ENCODE measurements at regions not wholly inside any gene's neighbourhood (a gene's known extent, or its start where the extent isn't known, plus 50 kb on each side); places are given as distances from the start of the nearest gene placed in this dataset.

DNA sequence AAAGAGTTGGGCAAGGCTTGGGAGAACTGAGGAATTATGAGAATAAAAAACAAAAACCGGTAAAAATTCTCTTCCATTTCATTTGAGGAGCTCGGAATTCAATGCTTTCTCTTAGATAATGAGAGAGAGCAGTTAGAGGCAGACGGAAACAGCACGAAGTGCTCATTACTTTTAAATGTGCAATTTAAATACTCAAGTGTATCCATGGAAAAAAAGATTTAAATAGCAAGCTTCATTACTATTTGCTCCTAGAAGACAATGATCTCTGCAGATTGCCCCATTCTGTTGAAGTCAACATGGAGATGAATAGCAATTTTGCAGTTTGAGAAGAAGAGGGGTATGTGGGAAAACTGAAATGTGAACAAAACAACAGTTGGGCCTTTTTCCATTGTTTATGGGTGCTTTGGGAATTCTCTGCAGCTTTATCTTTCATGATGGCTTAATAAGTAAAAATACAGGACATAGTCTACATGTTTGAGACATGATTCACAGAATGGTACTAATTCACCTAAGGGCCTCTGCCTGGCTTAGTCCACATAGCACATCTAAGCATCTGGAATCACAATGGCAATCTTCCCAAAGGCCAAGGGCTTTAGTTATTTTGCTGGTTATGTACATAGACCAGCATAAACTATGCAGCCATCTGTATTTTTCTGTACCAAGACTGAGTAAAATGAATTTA is 512.7 kb upstream of the FAT1 start:
- TF ChIP-seq EZH2 (IDR thresholded peaks at IDR 0.05; ENCODE audit: borderline replicate concordance) = no peak
- TF ChIP-seq, protein P1, sequence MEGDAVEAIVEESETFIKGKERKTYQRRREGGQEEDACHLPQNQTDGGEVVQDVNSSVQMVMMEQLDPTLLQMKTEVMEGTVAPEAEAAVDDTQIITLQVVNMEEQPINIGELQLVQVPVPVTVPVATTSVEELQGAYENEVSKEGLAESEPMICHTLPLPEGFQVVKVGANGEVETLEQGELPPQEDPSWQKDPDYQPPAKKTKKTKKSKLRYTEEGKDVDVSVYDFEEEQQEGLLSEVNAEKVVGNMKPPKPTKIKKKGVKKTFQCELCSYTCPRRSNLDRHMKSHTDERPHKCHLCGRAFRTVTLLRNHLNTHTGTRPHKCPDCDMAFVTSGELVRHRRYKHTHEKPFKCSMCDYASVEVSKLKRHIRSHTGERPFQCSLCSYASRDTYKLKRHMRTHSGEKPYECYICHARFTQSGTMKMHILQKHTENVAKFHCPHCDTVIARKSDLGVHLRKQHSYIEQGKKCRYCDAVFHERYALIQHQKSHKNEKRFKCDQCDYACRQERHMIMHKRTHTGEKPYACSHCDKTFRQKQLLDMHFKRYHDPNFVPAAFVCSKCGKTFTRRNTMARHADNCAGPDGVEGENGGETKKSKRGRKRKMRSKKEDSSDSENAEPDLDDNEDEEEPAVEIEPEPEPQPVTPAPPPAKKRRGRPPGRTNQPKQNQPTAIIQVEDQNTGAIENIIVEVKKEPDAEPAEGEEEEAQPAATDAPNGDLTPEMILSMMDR (IDR thresholded peaks at IDR 0.05; ENCODE audit: poor library complexity) = no peak

All from hepatocyte (in vitro differentiated cells).